Posterior cingulate gyrus (tissue), 11 donors: ENCODE measurements at regions not wholly inside any gene's neighbourhood (a gene's known extent, or its start where the extent isn't known, plus 50 kb on each side); places are given as distances from the start of the nearest gene placed in this dataset.

Source experiments
- DNase-seq, 10 donors: peaks; one replicate each; pipeline versions ENCODE4 v3.0.0 to v3.0.0-alpha.2; 2020 to 2021; ENCODE audit warnings: mixed read lengths in 3 of 10
- intact Hi-C: fragments of 100-400 bp; cut with DNase I; formaldehyde crosslinking; loops from one replicate; pipeline ENCODE4 v1.15.1; 2023

DNA sequence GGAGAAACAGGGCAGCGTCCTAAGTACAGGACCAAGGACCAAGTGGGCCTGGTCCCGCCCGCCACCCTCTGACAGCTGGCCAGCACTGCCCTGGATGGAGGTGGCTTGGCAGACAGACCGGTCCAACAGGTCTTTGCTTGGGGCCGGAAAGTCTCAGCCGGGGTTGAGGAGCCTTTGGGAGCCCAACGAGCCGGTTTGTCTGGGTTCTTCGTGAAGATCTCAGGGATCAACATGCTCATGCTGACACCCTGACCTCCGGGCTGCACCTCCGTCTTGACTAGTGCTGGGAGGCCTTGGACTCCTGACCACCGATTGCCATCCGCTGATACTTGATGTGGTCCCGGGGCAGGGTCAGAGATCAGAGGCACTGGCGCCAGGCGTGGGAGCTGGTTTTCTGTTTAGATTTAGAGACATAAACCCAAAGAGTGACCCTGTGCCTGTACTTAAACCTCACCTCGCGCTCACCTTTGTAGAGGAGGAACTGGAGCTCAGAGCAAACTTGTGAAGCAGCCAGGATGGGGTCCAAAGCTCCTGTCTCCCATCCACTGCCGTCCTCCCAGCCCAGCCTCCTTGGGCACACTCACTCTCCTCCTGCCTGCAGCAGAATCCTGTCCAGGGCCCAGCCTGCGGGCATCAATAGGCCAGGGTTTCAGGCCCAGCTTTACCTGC is 92.1 kb upstream of the GSE1 start:
- intact Hi-C loops, result no loop called here
- DNase-seq, result no peak

DNA sequence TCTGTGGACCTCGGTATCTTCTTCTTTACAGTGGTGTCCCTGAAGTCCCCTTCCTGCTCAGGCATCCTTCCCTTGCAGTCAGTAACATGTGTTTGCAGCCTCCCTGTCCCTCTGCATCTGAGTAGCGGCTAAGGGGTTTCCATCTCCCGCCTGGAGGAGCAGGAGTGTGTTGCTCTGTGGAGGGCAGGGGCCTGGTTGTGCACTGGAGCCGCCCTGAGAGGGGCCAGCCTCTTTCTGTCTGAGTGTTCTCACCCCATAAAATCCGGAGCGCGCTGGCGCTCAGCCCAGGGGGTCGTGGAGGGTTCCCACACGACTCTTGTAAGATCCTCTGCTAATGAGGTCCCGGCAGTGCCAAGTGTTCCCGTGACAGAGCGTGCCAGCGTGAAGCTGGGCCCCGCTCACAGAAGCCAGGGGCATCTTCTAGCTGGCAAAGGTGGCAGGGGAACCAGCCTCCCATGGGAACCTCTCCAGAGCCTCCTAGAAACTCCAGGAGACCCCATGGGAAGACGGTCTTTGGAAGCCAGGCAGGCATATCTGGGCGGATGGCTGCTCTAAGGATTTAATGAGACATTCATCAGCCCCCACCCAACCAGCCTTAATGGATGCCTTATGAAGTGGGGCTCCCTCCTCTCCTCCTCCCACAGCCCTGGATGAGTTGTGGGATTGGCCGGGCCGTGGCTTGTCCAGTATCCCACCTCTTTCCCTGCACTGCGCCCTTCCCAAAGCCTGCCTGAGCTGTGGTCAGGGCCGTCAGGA is 91.4 kb upstream of the GSE1 start:
- intact Hi-C loops, result no loop called here
- DNase-seq, result no peak

DNA sequence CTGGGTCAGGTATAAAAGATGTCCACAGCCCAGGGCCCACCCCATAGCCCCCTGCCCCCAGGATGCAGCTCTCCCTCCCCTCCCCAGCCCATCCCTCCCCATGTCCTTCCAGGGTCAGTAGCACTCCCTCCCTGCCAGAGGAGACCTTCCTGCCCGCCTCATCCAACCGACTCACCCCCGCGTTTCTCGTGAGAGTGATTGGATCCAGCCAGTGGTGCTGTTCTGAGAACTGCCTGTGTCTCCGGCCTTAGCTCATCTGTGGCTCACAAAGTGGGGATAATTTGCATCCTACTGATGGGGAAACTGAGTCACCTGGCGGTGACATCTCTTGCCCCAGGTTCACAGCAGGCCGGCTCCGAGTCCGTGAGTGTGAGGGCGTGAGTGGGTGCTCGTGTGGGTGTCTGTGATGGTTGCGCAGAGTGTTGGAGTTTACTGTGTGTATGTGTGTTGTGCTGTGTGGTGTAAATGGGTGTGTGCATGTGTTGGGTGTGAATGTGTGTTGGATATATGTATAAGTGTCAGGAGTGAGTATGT is 90.7 kb upstream of the GSE1 start:
- intact Hi-C loops, result no loop called here
- no peak for DNase-seq

DNA sequence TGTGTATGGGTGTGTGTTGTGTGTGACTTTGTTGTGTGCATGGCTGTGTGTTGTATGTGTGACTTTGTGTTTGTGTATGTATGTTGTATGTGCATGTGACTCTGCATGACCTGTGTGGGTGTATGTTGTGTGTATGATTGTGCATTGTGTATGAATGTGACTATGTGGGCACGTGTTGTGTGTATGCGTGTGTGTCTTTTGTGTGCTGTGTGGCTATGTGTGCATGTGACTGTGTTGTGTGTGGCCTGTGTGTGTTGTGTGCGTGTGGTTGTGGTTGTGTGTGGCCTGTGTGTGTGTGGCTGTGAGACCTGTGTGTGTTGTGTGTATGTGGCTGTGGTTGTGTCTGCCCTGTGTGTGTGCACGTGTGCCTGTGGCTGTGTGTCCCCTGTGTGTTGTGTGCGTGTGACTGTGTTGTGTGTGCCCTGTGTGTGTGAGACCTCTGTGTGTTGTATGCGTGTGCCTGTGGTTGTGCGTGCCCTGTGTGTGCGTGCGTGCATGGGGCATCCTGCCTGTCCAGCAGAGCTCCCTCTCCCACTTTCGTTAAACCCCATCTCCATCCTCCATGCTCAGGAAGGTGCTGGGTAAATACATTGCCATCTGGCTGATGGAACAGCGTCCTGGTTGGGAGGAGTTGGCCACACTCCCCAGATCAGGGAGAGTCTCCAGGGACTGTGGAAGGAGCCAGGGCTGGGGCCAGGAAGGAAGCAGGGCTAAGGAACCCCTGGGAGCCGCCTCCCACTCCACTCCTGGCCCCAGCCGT is 90.1 kb upstream of the GSE1 start:
- intact Hi-C loops, result no loop called here
- DNase-seq, result peak in 4 of 10 donors; percentile 30 to 91 (median 42)

DNA sequence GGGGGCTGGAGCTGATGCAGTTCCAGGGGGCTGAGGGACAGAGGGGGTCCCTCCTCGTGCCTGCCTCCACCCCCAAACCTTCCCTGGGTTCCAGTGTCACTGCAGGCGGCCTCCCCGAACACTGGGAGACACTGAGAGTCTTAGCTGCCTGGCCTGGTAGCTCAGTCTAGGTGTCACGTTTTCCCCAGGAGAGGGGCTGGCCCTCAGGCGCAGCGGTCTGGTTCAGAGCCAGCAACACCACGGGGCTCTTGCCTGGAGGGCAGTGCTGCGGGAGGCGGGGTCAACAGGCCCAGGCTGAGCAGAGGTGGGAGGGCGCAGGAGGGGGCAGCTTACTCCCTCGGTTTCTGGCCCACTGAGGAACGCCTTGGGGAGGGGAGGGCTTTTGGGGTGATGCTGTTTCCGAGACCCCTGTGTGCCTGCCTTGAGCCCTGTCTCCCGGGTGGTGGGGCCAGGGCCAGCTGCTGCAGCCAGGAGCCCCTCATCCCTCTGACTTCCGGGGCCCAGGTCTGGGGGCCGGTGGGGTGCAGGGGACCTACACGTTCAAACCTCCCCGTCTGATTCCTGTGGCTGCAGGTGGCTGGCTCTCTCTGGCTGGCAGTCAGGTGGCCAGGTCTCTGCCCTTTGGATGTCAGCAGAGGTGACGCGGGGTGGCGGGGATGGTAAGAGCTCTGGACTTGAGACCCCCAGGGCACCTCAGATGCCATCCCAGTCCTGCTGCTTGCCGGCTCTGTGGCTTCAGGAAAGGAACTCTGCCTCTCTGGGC is 89.3 kb upstream of the GSE1 start:
- DNase-seq, result no peak

DNA sequence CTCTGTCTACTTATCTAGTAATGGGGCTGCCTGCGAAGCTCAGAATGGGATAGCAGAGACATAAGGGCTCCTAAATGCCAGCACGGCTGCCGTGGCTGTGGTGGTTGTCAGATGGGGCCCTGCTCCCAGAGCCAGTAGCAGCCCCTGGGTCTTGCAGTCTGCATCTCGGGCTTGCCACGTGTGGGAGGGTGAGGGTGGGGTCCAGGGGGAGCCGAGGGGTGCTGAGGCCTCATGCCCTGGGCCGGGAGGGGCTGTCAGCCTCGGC is 88.8 kb upstream of the GSE1 start:
- intact Hi-C loops, result no loop called here
- no peak for DNase-seq

More for the DNA sequence above, 89.3 kb upstream of the GSE1 start:
- intact Hi-C loops, result no loop called here

DNA sequence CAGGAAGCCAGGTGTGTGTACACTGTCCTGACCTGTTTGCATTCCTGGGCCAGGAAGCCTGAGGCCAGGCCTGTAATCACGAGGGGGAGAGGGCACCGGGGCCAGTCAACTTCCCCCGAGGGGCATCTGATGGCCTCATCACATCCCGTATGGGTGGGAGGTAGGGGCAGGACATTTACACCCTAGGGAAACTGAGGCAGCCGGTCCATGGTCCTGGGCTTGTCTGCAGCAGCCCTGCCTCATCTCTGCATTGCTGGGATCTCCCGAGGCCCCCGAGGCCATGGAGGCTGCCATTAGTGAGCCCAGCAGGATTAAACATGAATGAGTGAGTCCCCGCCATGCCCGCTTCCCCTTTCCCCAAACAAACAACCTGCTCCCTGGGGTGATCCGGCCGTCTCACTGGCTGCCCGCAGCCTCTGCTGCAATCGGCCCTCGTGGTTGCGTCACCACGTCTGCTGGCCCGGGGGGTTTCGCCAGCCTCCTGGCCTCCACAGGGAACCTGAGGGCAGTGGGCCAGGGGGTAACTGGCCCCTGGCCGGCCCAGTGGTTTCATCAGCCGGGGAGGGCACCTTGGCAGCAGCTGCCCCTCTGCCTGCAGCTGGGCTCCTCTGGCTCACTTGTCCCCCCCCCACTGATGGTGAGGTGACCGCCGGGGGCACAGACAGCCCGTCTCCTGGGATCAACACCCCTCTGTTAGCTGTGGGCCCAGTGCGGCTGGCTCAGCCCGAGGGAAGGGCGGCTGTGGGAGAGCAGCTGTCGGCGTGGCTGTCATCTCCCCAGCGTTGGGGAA is 88.3 kb upstream of the GSE1 start:
- no peak for DNase-seq
- intact Hi-C loops, result no loop called here

DNA sequence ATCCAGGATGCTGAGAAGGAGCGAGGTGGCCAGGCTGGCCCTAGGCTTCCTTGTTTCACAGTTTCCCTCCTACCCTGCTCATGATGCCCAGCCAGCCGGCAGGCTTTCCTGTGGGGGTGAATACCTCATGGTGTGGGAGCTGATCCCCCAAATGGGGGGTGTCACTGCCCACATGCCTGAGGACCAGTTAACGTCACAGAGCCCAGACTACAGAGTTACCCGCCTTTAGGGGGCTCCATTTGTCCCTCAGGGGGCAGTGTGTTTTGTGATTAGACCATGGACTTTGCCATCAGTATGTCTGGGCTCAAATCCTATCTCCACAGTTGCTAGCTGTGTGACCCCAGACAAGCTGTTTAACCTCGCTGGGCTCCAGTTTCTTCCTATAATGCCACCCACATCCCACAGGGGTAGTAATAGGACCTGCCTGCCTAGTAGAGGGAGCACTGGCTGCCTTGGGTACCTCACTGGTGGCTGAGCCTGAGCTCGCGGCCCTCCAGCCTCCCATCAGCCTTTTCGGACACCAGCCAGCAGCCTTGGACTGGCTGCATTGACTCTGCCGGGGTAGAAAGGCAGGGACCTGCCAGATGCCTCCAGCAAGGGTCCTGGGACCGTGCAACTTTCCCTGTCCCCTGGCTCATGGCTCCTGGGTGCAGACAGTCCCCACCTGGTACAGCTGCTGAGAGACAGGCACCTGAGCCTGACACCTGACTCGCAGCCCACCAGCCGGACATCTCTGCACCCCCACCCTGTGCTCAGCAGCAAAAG is 87.5 kb upstream of the GSE1 start:
- DNase-seq, result no peak
- intact Hi-C loops, result no loop called here

DNA sequence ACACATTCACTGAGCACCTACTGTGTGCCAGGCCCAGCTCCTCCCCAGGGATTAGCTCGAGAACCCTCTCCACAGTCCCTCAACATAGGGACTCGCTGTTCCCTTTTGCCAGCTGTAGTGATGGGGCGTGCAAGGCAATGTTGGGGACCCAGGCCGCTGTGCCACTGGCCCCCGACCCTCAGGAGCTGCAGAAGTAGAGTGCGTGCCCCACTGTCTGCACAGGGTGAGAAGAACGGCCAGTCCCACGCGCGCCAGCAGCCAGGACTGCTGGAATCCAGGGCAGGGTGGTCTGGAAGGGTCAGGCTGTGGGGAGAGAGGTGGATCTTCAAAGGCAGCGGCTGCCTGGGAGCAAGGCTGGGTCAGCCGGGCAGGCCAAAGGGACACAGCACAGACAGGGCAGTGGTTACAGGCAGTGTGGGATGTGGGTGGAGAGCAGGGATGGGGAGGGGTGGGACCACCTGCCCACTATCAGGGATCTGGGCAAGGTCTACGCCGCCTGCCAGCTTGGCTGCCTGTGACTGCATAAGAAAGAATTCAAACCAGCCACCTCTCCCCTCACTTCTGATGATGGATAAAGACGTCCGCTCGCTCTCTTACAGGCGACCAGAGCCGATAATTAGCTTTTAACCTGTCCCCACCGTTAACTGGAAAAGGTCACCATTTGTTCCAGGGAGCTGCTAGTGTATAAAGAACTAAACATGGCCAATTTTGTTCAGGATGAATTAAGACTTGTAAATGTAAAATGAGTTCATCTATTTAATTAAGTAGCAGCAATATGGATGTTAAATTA is 86.7 kb upstream of the GSE1 start:
- DNase-seq, result no peak
- intact Hi-C loops, result no loop called here

DNA sequence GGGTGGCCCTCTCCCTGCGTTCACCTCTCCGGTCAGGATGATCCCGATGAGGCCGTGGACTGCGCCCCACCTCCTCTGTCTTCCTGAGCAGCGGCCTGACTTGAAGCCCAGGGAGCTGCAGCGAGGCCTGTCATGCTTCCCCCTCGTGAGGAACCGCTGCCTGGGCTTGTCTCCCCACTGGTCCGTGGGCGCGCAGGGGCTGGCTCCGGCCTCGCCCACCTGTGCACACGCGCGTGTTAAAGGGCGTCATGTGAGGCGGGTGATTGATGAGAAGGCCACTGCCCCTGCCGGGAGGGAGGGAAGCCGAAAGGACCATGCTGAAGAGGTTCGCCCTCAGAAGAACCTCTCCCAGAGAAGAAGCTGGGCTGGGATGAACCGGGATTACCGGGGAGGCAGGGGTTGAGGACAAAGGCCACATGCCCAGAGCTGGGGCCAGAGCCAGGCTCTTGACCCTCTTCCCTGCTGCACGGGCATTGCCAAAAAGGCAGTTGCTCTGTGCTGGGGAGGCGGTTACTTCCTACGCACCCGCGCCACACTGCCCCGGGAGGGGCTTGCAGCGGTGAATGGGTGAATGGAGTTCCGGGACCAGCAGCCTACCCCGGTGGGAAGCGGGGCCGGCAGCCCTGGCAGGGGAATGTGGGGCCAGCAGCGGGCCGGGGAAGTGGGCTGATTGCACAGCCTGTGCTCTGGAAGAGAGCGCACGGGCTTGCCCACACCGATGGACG is 85.9 kb upstream of the GSE1 start:
- no peak for DNase-seq
- intact Hi-C loops, result no loop called here

DNA sequence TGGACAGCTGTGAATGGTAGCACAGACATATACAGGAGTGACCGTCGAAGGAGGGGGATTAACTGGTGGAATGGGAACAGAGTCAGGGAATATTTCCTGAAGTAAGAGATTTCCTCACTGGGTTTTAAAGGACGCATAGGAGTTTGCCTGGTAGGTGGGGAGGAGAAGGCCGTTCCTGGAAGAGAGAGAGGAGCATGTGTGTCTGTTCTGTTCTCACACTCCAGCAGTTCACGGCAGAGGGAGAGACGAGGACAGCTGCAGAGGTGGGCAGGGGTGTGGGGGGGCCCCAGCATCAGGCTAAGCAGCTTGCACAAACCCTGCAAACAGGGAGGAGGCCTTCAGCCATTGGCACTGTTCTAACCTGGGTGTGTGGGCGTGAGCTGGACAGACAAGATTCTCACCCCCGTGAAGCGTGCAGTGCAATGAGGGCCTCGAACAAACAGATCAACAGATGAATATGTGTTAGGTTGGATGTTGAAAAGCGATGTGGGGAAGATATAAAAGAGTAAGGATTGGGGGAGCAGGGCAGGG is 85.3 kb upstream of the GSE1 start:
- intact Hi-C loops, result no loop called here

DNA sequence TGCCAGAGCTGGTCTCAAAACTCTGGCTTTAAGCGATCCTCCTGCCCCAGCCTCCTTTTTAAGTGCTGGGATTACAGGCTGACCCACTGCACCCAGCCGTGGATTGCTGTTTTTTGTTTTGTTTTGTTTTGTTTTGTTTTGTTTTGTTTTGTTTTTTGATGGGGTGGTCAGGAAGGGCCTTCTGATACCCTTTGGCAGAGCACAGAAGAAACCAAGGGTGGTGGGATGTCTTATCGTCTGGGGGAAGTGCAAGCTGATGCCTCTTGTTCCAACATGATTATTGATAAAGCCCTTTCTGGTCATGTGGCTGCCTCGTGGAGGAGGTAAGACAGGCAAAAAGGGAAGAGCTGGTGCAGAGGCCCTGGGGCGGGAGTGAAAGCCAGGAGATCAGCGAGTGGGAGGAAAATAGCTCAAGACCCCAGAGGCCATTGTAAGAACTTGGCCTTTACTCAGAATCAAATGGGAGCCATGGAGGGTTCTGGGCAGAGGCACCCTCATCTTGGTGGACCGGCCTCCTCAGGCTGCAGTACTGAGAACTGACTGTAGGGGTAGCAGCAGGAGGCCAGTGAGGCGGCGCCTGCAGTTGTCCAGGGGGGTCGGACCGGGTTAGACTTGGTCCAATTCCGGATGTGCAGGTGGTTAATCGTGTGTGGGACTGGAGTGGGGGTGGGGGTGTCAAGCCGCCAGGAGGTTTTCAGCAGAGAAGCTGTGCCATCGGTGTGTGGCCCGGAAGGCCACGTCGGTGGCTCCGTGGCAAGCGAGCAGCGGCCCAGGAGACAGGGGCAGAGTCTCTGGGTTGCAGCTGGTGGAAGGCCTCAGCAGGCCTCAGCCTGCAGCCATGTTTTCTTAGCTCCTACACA is 84.4 kb upstream of the GSE1 start:
- intact Hi-C loops, result no loop called here
- no peak for DNase-seq

More for the DNA sequence above, 85.3 kb upstream of the GSE1 start:
- DNase-seq, result no peak

DNA sequence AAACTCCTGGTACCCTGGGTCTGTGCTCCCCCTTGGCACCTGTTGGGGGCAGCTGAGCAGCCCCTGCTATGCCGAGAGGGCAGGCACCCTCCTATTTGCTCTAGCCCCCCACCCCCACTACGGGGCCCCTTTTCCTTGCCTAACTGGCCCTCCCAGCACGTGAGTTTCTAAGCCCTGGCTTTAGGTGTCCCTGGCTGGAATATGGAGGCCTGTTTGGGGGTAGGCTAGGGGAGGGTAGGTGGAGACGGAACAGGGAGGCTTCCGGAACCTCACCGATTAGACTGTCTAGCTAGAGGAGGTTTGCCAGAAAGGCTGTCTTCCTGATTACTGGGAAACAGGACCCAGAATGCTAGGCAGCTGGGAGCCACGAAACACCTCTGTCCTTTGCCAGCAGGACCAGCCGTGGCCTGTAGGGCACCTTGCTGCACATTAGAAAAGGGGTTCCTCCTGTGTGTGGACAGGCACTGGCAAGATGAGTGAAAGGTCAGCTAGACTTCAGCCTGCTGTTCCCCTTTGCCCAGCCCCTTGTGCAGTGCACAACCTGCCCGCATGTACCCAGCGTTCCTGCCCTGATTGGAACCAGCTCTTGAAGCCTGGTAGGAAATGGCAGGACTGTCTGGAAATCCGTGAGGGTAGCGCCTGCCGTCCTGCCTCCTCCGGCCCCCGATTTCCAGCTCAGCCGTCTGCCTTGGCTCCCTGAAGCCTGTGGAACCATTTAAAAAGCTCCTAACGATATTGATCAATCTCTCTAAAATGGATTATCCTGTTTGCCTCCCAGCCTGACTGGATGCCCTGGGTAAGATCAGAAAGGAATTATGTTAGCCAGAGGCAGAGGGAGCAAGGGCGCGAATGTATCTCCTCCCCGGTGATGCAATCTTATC is 83.4 kb upstream of the GSE1 start:
- intact Hi-C loops, result no loop called here
- no peak for DNase-seq

DNA sequence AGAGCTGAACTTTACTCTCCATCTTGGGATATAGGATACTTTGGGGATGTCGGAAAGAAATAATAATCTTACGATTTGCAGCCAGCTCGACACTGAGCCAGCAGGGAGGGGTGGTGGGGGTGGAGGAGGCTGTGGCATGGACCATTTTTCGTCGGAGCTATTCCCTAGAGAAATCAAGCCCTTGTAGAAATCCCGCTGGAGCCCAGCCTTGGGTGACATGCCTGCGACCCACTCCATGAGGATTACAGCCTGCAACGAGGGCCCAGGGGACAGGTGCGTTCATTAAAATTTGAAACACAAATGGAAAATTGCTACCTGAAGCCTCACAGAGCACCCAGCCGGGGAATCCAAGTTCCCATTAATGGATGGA is 82.8 kb upstream of the GSE1 start:
- intact Hi-C loops, result no loop called here
- no peak for DNase-seq

DNA sequence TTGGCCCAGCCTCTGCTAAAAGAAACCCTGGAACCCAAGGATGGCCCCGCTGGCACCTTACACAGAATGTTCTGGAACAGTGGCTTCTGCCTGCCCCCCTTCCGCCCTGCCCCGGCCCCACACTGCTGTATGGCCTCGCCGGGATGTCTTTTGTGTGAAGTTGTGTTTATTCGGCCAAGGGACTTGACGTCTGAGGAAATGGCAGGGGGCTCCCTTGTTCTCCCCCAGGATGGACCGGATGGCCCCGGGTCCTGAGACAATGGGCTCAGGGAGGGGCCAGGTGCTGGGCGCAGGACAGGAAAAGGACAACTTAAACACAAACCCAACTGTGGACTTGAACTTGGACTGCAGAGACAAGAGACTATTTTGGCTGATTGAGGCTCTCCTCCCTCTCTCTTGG is 81.6 kb upstream of the GSE1 start:
- DNase-seq, result no peak
- intact Hi-C loops, result no loop called here

DNA sequence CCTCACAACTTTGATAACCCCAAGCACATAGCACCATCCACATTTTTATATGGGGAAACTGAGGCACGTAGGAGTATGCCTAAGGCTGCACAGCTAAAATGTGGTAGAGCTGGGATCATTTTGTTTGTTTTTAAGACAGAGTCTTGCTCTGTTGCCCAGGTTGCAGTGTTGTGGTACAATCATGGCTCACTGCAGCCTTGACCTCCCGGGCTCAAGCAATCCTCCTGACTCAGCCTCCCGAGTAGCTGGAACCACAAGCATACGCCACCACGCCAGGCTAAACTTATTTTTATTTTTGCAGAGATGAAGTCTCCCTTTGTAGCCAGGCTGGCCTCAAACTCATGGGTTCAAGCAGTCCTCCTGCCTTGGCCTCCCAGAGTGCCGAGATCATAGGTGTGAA is 81.0 kb upstream of the GSE1 start:
- intact Hi-C loops, result no loop called here

More for the DNA sequence above, 81.0 kb upstream of the GSE1 start:
- DNase-seq, result no peak
